ENCODE measurements at regions not wholly inside any gene's neighbourhood (a gene's known extent, or its start where the extent isn't known, plus 50 kb on each side); places are given as distances from the start of the nearest gene placed in this dataset.
"Not testable (repeated sequence)": the region's sequence is repeated elsewhere in the genome, so short reads cannot be mapped to it uniquely, and the experiment has no call there.

DNA sequence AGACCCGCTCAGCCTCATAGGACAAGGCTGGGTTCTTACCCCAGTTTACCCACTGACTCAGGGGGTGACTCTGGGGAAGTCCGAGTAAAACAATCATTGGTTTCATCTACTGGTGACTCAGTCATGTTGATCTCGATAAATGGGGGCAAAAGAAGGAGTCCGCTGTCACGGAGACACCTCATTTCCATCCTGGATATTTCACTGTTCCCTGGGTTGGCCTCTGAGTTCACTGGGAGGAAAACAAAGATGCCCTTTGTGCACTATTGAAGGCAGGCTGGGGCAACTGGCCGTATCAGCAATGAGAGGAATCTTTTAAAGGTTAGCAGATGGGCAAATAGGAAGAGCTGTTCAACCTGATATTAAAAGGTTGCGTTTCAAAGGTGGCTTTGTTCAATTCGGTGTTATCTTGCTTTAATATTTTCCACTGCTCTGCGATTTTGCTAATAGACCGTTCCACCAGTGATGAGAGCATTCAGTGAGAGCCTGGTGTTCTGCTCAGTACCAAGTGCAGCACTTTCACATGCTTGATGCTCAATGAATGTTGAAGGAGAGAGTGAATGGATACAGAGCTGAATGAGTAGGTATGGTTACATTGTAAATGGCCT is 110.2 kb upstream of the EGFLAM start:
- no peak for DNase-seq

DNA sequence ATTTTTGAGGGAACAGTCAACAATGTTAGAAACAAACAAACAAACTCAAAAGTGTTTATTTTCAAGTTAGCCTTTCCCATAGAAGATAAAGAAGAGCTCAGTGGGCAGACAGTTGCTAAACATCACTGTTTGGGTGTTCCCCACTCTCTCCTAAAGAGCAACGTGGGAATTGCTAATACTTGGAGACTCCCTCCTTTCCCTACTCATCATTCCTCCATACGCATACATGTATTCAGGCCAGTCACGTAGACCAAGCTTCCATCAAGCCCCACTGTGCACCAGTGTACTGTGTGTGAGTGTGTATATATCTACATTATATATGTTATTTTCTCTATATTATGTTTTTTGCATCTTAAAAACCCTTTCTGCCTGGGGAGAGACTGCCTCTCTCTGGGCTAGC is 115.0 kb upstream of the EGFLAM start:
- DNase-seq = no peak

DNA sequence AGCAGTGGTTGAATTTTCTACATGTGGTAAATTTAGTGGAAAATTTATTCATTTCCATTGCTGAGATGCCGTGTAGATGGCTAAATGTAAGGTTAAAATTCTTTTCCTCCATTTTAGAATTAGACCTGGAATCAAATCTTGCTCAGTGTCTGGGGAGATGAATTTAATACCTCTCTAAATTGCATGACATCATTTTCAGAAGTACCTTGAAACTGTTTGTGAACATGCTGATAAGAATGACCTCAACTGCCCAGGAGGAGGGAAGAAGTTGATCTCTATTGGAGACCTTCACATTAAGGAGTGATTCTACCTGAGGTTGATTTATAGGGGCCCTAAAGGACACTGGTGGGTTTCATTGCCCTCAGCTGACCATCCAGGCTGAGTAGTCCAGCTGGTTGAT is 116.7 kb upstream of the EGFLAM start:
- no peak for DNase-seq

DNA sequence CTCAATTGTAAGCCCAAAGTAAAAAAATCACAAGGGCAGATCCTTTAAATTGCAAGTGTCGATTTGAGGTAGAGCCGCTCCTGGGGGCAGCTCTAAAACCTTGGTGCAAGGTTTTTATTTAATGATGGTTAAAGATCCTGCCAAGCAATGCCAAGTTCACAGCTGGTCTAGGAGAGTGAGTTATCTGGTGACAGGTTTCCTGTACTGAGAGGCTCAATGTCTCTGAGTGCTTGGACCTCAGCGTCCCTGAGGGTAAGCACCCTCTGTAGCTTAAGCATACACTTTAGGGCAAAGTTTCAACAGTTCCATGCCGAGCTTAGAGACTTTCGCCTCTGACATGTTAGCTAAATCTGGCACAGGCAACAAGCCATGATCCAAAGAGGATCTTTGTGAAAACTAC is 119.8 kb upstream of the EGFLAM start:
- no peak for DNase-seq

DNA sequence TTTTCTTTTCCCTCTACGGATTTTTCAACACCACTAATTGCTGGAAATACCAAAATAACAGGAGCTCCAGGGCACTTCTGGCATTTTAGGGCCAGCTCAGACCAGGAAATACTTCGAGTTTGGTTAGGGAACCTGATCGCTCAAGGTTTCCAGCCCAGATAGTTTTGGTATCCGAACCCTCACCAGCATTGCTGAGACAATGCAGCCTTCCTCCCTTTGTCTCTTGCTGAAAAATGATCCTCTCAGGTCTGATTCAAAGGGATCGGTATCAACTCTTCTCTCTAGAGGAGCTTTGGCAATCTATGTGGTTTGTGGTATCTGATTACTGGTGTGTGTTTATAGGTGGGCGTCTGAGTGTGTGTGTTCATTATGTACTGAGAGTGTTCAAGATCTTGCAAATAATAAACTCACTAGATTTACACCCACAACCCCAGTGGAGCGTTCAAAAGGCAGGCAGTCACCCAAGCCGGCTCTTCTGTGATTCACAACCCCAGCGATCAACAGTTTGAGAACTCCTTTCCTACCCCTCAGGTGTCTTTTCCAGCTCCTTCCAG is 122.8 kb upstream of the EGFLAM start:
- no peak for DNase-seq

DNA sequence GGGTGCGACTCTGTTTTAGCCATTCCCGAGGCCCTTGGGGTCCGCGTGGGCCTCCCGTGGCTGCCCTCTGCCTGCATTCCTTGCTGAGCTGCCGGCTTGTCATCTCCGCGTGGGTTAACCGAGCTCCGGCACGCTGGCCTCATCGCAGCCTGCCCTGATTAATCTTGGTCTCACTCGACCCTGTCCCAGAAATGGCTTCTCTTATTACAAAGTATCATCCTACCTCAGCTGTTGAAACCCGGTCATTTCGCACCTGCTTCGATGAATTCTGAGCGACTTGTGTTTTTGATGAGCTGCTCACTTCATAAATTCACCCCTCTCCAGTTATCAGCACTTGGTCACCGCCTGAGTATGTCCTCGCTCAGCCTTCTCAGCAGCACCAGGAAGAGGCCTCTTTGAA is 123.5 kb upstream of the EGFLAM start:
- no peak for DNase-seq

DNA sequence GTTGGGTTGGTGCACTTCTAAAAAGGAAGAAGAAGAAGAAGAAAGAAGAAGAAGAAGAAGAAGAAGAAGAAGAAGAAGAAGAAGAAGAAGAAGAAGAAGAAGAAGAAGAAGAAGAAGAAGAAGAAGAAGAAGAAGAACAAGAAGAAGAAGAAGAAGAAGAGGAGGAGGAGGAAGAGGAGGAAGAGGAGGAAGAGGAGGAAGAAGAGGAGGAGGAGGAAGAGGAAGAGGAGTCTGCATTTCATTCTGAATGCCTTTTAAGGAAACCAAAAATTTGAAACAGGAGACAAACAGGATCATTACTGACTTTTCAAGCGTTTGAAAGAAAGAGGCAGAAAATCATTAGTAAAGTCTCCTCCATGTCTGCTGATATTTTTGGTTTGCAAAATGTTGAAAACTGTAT is 124.1 kb upstream of the EGFLAM start:
- not testable (repeated sequence) for DNase-seq

DNA sequence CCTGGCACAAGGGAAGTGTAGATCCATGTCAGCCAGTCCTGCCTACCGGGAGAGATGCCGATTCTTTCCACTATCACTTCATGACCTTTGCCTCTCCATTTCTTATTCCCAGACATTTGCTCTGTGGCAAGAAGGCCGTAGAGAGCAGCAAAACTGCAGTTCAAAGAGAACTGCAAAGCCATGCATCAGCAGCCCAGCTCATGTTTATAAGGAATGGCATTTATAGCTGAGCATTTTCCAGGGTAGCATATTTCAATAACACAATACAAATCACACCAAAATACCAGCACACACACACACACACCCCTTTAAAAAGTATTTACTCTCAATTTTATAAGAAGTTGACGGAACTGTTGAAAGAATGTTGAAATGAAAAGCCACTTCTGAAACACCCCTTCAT is 126.7 kb upstream of the EGFLAM start:
- no peak for DNase-seq

DNA sequence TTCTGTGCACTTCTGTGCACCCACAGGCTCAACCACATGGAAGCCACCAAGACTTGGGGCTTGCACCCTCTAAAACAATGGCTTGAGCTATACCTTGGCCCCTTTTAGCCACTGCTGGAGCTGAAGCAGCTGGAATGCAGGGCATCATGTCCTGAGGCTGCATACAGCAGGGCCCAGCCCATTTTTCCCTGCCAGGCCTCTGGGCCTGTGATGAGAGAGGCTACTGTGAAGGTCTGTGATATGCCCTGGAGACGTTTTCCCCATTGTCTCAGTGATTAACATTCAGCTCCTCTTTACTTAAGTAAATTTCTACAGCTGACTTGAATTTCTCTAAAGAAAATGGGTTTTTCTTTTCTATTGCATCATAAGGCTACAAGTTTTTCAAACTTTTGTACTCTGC is 134.0 kb upstream of the EGFLAM start:
- no peak for DNase-seq

DNA sequence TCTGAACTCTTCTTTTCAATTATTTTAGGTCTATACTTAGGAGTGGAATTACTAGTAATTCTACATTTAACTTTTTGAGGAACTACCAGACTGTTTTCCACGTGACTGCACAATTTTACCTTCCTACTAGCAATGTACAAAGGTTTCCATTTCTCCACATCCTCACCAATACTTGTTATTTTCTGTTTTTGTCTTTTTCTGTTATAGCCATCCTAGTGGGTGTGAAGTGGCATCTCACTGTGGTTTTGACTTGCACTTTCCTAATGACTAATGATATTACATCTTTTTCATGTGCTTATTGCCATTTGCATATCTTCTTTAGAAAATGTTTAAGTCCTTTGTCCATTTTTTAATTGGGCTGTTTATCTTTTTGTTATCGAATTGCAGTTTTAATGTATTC is 136.9 kb upstream of the EGFLAM start:
- DNase-seq = no peak

DNA sequence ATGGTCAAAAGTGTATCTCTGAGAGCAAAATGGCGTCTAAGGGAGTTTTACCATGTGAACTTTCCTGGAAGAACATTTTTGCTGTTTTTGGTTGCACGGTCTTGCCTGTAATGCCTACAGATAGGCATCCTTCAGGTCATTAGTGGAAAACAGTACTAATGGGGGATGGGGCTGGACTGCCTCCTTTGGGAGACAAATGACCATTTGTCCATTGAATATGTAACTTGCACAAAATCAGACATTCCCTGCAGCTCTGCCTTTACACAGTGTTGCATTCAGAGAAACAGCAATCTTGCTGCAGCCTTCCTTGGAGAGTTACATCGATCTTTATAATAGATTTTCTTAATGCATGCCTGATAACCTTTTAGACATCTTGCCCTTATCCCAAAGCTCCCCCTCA is 138.5 kb upstream of the EGFLAM start:
- no peak for DNase-seq

DNA sequence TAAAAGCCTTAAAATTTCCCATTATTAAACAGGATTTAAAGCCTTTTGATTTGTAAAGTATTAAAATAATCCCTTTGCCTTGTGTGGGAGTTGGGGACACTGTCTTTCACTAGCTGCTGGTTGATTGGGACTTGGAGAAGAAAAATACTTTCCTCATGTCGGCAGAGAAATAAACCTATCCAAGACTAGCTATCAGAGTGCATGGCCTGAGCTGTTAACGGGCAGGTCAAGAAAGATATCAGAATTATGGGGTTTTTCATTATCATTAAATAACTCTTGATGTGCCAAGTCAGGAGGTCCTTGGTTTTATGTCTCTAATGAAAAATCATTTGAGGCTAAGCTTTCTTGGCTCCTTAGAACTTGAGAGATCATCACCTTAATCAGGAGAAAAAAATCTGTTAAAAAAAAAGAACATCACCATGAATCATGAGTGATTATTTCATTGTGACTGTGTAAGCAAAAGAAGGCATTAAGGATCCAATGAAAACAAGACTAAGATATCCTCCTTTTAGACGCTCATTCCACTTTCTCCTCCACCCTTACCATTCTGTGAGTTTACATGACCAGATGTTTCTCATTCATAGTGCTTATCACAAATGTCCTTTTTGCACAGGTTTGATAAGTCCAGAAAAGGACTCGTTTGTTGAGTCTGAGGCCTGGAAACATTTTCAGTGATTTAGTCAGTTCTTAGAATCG is 140.4 kb upstream of the EGFLAM start:
- no peak for DNase-seq

DNA sequence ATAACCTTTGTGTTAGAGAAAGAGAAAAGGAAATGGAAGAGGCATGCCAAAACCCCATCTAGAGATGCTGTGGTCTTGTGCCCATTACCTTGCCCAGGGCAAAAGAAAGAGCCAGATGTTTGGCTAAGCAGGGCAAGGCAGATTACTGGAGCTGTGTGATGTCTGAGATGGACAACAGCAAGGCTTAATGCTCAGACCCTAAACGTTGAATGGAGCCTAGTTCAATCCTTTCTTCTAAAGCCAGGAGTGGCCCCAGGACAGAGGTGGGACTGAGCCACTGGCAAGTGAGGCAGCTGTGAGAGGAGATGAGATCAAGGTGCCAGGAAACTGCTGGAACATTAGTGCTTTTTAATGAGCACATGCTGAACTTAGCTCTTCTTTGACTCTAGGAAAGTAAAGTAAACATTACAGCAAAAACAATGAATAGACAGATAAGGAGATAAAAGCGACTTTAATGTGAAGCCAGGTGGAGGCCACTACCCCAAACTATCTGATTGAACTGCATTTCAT is 143.0 kb upstream of the EGFLAM start:
- DNase-seq = no peak

DNA sequence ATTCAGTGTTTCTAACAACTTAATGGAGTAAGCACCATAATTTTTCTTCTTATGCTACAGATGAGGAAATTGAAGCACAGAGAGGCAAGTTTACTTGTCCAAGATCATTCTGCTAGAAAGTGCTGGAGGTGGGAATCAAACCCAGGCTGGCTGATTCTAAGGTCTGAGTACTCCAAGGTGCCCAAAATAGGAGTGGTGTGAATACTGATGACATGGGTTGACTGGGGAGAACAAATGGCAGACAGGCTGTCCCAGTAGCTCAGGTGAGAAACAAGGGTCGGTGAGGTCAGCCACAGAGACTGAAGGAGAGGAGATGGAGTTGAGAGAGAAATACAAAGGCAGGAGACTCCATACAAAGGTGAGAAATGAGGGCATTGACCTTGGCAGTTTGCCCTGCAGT is 144.5 kb upstream of the EGFLAM start:
- DNase-seq = no peak

DNA sequence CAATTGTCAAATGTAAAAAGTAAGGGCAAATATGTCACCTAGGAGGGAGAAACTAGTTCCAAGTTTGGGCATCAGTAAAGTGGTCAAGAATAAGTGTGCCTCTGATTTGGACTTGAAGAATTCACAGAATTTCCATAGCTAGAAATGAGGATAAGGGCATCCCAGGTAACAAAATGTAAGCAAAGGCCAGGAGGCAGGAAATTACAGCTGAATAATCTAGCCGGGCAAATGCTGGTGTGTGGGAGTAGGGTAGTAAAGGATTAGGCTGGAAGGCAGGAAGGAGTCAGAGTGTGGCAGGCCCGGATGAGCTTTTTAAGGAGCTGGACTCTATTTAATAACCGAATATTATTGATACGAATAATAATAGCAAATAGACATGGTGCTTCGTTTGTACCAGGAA is 144.9 kb upstream of the EGFLAM start:
- DNase-seq = no peak

DNA sequence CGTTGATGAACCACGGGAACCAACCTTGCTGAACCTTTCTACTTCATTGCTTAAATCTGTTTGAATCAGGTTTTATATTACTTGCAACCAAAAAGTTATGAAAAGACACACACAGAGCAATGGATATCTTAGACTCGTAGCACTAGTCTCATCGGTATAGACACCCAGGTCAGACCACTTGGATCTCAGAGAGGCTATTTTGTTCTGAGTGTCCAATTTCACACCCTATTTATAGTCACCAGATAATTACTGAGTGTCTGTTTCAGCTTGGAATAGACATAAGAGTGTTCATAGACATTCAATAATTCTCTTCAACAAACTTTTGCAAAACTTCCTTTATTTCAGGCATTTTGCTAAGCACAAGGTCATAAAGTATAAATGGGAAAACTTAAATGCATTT is 145.4 kb upstream of the EGFLAM start:
- DNase-seq = no peak

DNA sequence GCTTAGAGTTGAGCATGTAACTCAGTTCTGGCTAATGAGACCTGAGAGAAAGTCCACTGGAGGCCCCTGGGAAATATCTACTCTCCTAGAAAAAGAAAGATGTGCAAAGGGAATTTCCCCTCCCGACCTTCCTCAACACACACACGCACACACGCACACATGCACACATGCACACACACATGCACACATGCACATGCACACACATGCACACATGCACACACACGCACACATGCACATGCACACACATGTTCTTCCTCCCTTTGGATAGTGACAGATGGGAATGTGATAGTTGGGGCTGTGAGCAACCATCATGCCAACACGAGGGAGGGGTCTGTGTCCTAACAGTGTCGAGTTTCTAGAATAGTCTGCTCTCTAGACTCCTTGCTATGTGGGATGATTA is 148.2 kb upstream of the EGFLAM start:
- no peak for DNase-seq

DNA sequence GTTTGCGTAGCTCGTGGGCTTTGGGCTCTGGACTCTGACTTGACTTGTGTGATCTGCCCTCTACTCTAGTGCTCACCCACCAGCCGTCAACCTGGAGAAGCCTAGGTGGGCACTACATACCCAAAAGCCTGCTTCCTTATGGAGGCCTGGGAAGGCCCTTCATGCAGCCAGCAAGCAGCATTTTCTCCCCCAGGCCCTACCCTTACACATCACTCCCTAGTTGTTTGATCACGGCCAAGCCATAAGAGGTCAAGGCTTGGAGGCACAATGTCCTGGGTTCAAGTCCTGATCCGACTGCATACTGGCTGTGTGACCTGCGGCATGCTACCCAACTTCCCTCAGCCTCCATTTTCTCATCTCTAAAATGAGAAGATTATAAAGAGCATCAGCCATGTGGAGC is 151.3 kb upstream of the EGFLAM start:
- DNase-seq = no peak

DNA sequence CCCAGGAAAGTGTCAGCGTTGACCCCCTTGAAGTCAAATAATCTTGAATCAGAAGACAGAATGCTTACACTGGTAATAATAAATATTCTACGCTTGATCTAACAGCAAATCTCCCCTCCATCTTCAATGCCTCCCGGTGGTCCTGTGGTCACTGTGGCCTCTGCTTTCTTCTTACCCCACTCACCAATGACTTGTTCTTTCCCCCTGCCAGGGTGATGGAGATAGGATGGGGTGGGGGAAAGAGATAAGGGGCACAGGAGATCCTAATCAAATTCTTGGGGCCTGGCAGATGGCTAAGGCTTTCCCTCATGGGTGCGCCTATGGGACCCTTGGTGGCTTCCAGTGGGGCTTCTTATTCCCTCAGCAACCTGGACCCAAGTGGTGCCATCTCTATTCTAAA is 152.6 kb upstream of the EGFLAM start:
- no peak for DNase-seq

DNA sequence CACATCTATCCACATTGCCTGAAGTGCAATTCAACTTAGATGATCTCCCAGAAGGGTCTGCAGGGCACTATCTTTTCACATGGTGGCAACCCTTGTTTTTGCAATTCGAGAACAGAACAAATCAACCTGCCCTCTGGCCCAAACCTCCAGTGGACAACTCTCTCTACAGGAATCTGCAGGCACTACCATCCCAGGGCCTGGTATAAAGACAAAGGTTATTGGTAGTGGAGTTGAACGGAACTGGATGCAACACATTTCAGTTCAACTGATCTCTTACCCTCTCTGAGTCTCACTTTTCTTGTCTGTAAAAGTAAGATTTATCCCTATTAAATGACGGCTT is 153.2 kb upstream of the EGFLAM start:
- no peak for DNase-seq

DNA sequence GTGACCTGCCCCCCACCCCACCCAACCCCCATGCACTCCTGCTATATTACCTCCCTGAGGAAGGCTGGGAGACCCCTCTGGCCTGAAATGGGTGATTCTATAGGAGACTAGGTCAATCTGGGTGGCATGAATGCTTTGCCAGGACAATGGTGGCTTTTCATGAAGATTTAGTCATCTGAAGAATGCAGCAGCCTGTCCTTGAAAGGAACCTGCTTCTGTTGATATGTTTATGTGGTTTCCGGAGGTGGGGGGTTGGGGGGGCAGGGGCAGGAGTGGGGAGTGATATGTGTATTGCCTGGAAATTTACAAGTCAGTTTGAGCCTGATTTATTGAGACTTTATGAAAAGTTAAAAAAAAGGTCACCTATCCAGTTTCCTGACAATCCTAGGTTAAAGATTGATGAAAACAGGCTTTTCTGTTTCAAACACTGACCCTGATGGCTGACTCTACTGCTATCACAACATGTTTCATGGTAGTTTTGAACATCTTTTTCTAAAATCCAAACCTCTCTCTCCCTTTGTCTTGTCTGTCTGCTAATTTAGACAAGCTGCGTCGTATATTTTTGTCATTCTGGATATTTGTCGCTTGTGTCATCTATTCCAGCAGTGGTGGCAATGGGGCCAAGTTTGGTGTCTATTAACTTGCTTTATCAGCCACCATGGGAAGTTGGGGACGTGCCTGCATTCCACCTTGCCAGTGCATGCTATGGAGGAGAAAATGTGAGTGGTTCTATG is 153.7 kb upstream of the EGFLAM start:
- DNase-seq = no peak

DNA sequence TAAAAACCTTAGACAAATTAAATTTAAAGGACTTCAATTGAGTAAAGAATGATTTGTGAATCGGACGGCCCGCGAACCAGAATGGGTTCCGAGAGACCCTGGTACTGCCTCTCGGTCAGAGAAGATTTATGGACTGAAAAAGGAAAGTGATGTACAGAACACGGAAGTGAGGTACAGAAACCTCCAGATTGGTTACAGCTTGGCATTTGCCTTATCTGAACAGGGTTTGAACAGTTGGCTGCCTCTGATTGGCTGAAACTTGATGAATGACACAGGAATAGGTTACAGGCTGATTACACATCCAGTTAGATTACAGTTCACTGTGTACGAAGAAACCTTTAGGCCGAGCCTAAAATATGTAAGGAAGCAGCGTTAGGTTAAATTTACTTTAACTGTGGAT is 156.5 kb upstream of the EGFLAM start:
- no peak for DNase-seq

DNA sequence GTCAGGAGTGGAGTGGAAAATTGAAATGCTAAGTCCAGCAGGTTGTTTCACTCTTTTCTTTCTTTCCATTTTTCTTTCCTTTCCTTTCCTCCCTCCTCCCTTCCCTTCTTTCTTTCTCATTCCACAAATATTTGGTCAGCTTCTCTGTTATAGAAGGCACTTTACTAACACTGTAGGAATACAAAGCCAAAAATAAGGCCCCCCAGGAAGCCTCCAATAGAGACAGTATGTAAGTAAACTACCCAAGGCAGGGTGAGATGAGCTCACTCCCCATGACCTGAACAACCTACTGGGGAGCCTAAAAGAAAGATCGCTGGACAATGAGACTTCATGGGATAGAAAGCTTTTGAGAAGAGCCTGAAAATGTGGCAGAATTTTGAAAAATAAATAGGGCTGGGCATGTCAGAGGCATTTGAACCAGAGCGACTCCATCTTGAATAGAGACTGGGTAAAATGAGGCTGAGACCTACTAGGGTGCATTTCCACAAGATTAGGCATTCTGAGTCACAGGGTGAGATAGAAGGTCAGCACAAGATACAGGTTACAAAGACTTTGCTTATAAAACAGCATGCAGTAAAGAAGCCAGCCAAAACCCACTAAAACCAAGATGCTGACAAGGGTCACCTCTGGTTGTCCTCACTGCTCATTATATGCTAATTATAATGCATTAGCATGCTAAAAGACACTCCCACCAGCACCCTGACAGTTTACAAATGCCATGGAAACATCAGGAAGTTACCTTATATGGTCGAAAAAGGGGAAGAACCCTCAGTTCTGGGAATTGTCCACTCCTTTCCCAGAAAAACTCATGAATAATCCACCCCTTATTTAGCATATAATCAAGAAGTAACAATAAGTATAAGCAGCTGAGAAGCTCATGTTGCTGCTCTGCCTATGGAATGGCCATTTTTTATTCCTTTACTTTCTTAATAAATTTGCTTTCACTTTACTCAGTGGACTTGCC is 158.9 kb upstream of the EGFLAM start:
- DNase-seq = no peak
